ENCODE measurements at regions not wholly inside any gene's neighbourhood (a gene's known extent, or its start where the extent isn't known, plus 50 kb on each side); places are given as distances from the start of the nearest gene placed in this dataset.

- no peak for TF ChIP-seq EZH2phosphoT487 (IDR thresholded peaks at IDR 0.05; ENCODE audit: borderline replicate concordance)
- TF ChIP-seq CTCF (conservative IDR thresholded peaks at IDR 0.05; ENCODE audit: low read length), result no peak
Observed at GRCh38 chr11:109138196-109138595, 283.8 kb upstream of the C11orf87 start.

DNA sequence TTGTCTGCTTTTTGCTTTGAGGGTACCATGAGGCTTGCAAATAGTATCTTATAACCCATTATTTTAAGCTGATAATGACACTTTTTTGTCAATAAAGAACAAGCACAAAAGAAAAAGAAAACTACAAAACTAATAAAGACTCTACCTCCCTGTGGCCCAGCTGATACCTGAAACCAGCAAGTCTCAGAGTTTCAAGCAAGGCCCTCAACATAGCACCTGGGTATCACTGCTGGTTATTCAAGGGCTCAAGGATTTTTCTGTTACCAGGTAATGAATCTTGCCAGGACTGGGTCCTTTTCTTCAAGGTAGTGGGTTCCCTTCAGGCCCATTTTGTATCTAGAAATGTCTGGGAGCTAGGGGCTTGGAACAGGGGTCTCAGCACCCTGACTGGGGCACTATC, 281.6 kb upstream of the C11orf87 start:
- Histone ChIP-seq H3F3A (ENCODE audit: low read depth) (no peaks in the 10 kb centered on the region), H3K4me3 (ENCODE audit: low read length, poor library complexity, severe bottlenecking) (no peak overlapping the region), H3K79me2 (ENCODE audit: insufficient read depth, low read length) (no peaks in the 10 kb centered on the region), H4K20me1 (ENCODE audit: insufficient read depth, low read length, poor library complexity, severe bottlenecking) (no peaks in the 10 kb centered on the region), H3K27me3 (ENCODE audit: insufficient read depth, low read length, poor library complexity, severe bottlenecking) (no peaks in the 10 kb centered on the region), H3K36me3 (ENCODE audit: insufficient read depth, low read length) (no peaks in the 10 kb centered on the region), H3K9me3 (ENCODE audit: insufficient read depth, low read depth, low read length) (no peaks in the 10 kb centered on the region), H3K9me2 (replicated peaks; ENCODE audit: low read depth, low read length) (no peaks in the 10 kb centered on the region), H2AFZ (ENCODE audit: low read length) (no peak overlapping the region), H3K9ac (ENCODE audit: low read depth, low read length, poor library complexity, severe bottlenecking) (no peak overlapping the region), H3K4me1 (ENCODE audit: insufficient read depth, low read length, poor library complexity, severe bottlenecking) (no peaks in the 10 kb centered on the region), H3K4me2 (ENCODE audit: low read depth, low read length, poor library complexity, severe bottlenecking) (no peak overlapping the region)
- TF ChIP-seq CTCF (conservative IDR thresholded peaks at IDR 0.05; ENCODE audit: low read length), result no peak
- no peak for TF ChIP-seq EZH2phosphoT487 (IDR thresholded peaks at IDR 0.05; ENCODE audit: borderline replicate concordance)

More at GRCh38 chr11:109138196-109138595, 283.8 kb upstream of the C11orf87 start:
- no peaks in the 10 kb centered on the region for H3F3A ChIP-seq (ENCODE audit: low read depth)
- H3K79me2 ChIP-seq (ENCODE audit: insufficient read depth, low read length), result no peaks in the 10 kb centered on the region
- H3K9ac ChIP-seq (ENCODE audit: low read depth, low read length, poor library complexity, severe bottlenecking), result no peak overlapping the region
- H3K27me3 ChIP-seq (ENCODE audit: insufficient read depth, low read length, poor library complexity, severe bottlenecking), result no peaks in the 10 kb centered on the region
- no peak overlapping the region for H2AFZ ChIP-seq (ENCODE audit: low read length)
- no peaks in the 10 kb centered on the region for H3K9me3 ChIP-seq (ENCODE audit: insufficient read depth, low read depth, low read length)
- H3K36me3 ChIP-seq (ENCODE audit: insufficient read depth, low read length), result no peaks in the 10 kb centered on the region
- no peaks in the 10 kb centered on the region for H3K9me2 ChIP-seq (replicated peaks; ENCODE audit: low read depth, low read length)
- H3K4me1 ChIP-seq (ENCODE audit: insufficient read depth, low read length, poor library complexity, severe bottlenecking), result no peaks in the 10 kb centered on the region
- H3K4me3 ChIP-seq (ENCODE audit: low read length, poor library complexity, severe bottlenecking), result no peak overlapping the region
- no peaks in the 10 kb centered on the region for H4K20me1 ChIP-seq (ENCODE audit: insufficient read depth, low read length, poor library complexity, severe bottlenecking)
- H3K4me2 ChIP-seq (ENCODE audit: low read depth, low read length, poor library complexity, severe bottlenecking), result no peak overlapping the region

- no peaks in the 10 kb centered on the region for H3K79me2 ChIP-seq (ENCODE audit: insufficient read depth, low read length)
- H3K9me2 ChIP-seq (replicated peaks; ENCODE audit: low read depth, low read length), result no peaks in the 10 kb centered on the region
- H3F3A ChIP-seq (ENCODE audit: low read depth), result no peaks in the 10 kb centered on the region
- H3K9ac ChIP-seq (ENCODE audit: low read depth, low read length, poor library complexity, severe bottlenecking), result no peak overlapping the region
- no peaks in the 10 kb centered on the region for H3K4me1 ChIP-seq (ENCODE audit: insufficient read depth, low read length, poor library complexity, severe bottlenecking)
- H4K20me1 ChIP-seq (ENCODE audit: insufficient read depth, low read length, poor library complexity, severe bottlenecking), result no peaks in the 10 kb centered on the region
- no peaks in the 10 kb centered on the region for H3K9me3 ChIP-seq (ENCODE audit: insufficient read depth, low read depth, low read length)
- no peaks in the 10 kb centered on the region for H3K27me3 ChIP-seq (ENCODE audit: insufficient read depth, low read length, poor library complexity, severe bottlenecking)
- H3K4me2 ChIP-seq (ENCODE audit: low read depth, low read length, poor library complexity, severe bottlenecking), result no peak overlapping the region
- H3K4me3 ChIP-seq (ENCODE audit: low read length, poor library complexity, severe bottlenecking), result no peak overlapping the region
- no peak overlapping the region for H2AFZ ChIP-seq (ENCODE audit: low read length)
- no peaks in the 10 kb centered on the region for H3K36me3 ChIP-seq (ENCODE audit: insufficient read depth, low read length)
- TF ChIP-seq EZH2phosphoT487 (IDR thresholded peaks at IDR 0.05; ENCODE audit: borderline replicate concordance) (no peak), CTCF (conservative IDR thresholded peaks at IDR 0.05; ENCODE audit: low read length) (no peak)
Observed at GRCh38 chr11:109140857-109141515, 281.0 kb upstream of the C11orf87 start.
